ENCODE measurements at regions not wholly inside any gene's neighbourhood (a gene's known extent, or its start where the extent isn't known, plus 50 kb on each side); places are given as distances from the start of the nearest gene placed in this dataset.

- no peaks in the 10 kb centered on the region for H3K27me3 ChIP-seq (ENCODE audit: control insufficient read depth in 1 of 2, insufficient read depth in 2 of 2, low read length in 2 of 2)
- no peaks in the 10 kb centered on the region for H3K4me1 ChIP-seq (ENCODE audit: control insufficient read depth in 2 of 2, insufficient read depth in 2 of 2, low read length in 1 of 2)
- WGBS, 2 donors = 81 to 91% methylated on average over 3 of the region's 3 CpGs
- no peak overlapping the region for H3K27ac ChIP-seq (ENCODE audit: low read depth in 2 of 2, low read length in 1 of 2)
- no peaks in the 10 kb centered on the region for H3K9me3 ChIP-seq (ENCODE audit: control insufficient read depth in 2 of 2, insufficient read depth in 1 of 2, low read depth in 1 of 2, low read length in 1 of 2)
- H3K4me3 ChIP-seq (ENCODE audit: low read depth in 1 of 2, low read length in 2 of 2) = no peak overlapping the region
- H3K36me3 ChIP-seq (ENCODE audit: control insufficient read depth in 2 of 2, insufficient read depth in 2 of 2, low read length in 1 of 2) = no peaks in the 10 kb centered on the region
Observed at GRCh38 chr6:40929176-40929575, 109.8 kb downstream of the UNC5CL start.

- no peaks in the 10 kb centered on the region for H3K4me1 ChIP-seq (ENCODE audit: control insufficient read depth in 2 of 2, insufficient read depth in 2 of 2, low read length in 1 of 2)
- H3K27me3 ChIP-seq (ENCODE audit: control insufficient read depth in 1 of 2, insufficient read depth in 2 of 2, low read length in 2 of 2) = no peaks in the 10 kb centered on the region
- no peaks in the 10 kb centered on the region for H3K9me3 ChIP-seq (ENCODE audit: control insufficient read depth in 2 of 2, insufficient read depth in 1 of 2, low read depth in 1 of 2, low read length in 1 of 2)
- H3K27ac ChIP-seq (ENCODE audit: low read depth in 2 of 2, low read length in 1 of 2) = no peak overlapping the region
- 91 to 94% methylated on average over 3 of the region's 3 CpGs for WGBS, 2 donors
- no peak overlapping the region for H3K4me3 ChIP-seq (ENCODE audit: low read depth in 1 of 2, low read length in 2 of 2)
- no peaks in the 10 kb centered on the region for H3K36me3 ChIP-seq (ENCODE audit: control insufficient read depth in 2 of 2, insufficient read depth in 2 of 2, low read length in 1 of 2)
Observed at GRCh38 chr6:40928763-40929162, 110.3 kb downstream of the UNC5CL start.

GRCh38 chr6:40928307-40928706 is 110.7 kb downstream of the UNC5CL start:
- WGBS, 2 donors = 82 to 100% methylated on average over 1 of the region's 1 CpG
- Histone ChIP-seq H3K4me3 (ENCODE audit: low read depth in 1 of 2, low read length in 2 of 2) (no peak overlapping the region), H3K9me3 (ENCODE audit: control insufficient read depth in 2 of 2, insufficient read depth in 1 of 2, low read depth in 1 of 2, low read length in 1 of 2) (no peaks in the 10 kb centered on the region)

GRCh38 chr6:40925341-40925740 is 113.7 kb downstream of the UNC5CL start:
- H3K4me3 ChIP-seq (ENCODE audit: low read depth in 1 of 2, low read length in 2 of 2) = no peak overlapping the region
- H3K27ac ChIP-seq (ENCODE audit: low read depth in 2 of 2, low read length in 1 of 2) = no peak overlapping the region
- no peaks in the 10 kb centered on the region for H3K36me3 ChIP-seq (ENCODE audit: control insufficient read depth in 2 of 2, insufficient read depth in 2 of 2, low read length in 1 of 2)
- WGBS, 2 donors = 76 to 79% methylated on average over 1 of the region's 1 CpG
- H3K9me3 ChIP-seq (ENCODE audit: control insufficient read depth in 2 of 2, insufficient read depth in 1 of 2, low read depth in 1 of 2, low read length in 1 of 2) = no peaks in the 10 kb centered on the region
- H3K4me1 ChIP-seq (ENCODE audit: control insufficient read depth in 2 of 2, insufficient read depth in 2 of 2, low read length in 1 of 2) = no peaks in the 10 kb centered on the region
- H3K27me3 ChIP-seq (ENCODE audit: control insufficient read depth in 1 of 2, insufficient read depth in 2 of 2, low read length in 2 of 2) = no peaks in the 10 kb centered on the region

More at GRCh38 chr6:40928307-40928706, 110.7 kb downstream of the UNC5CL start:
- no peaks in the 10 kb centered on the region for H3K4me1 ChIP-seq (ENCODE audit: control insufficient read depth in 2 of 2, insufficient read depth in 2 of 2, low read length in 1 of 2)
- H3K36me3 ChIP-seq (ENCODE audit: control insufficient read depth in 2 of 2, insufficient read depth in 2 of 2, low read length in 1 of 2) = no peaks in the 10 kb centered on the region
- H3K27me3 ChIP-seq (ENCODE audit: control insufficient read depth in 1 of 2, insufficient read depth in 2 of 2, low read length in 2 of 2) = no peaks in the 10 kb centered on the region
- no peak overlapping the region for H3K27ac ChIP-seq (ENCODE audit: low read depth in 2 of 2, low read length in 1 of 2)

- Histone ChIP-seq H3K4me1 (ENCODE audit: control insufficient read depth in 2 of 2, insufficient read depth in 2 of 2, low read length in 1 of 2) (no peaks in the 10 kb centered on the region), H3K9me3 (ENCODE audit: control insufficient read depth in 2 of 2, insufficient read depth in 1 of 2, low read depth in 1 of 2, low read length in 1 of 2) (no peaks in the 10 kb centered on the region), H3K27ac (ENCODE audit: low read depth in 2 of 2, low read length in 1 of 2) (no peak overlapping the region), H3K27me3 (ENCODE audit: control insufficient read depth in 1 of 2, insufficient read depth in 2 of 2, low read length in 2 of 2) (no peaks in the 10 kb centered on the region), H3K36me3 (ENCODE audit: control insufficient read depth in 2 of 2, insufficient read depth in 2 of 2, low read length in 1 of 2) (no peaks in the 10 kb centered on the region), H3K4me3 (ENCODE audit: low read depth in 1 of 2, low read length in 2 of 2) (no peak overlapping the region)
- 86 to 91% methylated on average over 7 of the region's 7 CpGs for WGBS, 2 donors
Observed at GRCh38 chr6:40924839-40925238, 114.2 kb downstream of the UNC5CL start.

GRCh38 chr6:40923880-40924279 is 115.1 kb downstream of the UNC5CL start:
- H3K27ac ChIP-seq (ENCODE audit: low read depth in 2 of 2, low read length in 1 of 2) = no peak overlapping the region
- H3K9me3 ChIP-seq (ENCODE audit: control insufficient read depth in 2 of 2, insufficient read depth in 1 of 2, low read depth in 1 of 2, low read length in 1 of 2) = no peaks in the 10 kb centered on the region
- no peak overlapping the region for H3K4me3 ChIP-seq (ENCODE audit: low read depth in 1 of 2, low read length in 2 of 2)
- 84 to 85% methylated on average over 2 of the region's 2 CpGs for WGBS, 2 donors
- H3K4me1 ChIP-seq (ENCODE audit: control insufficient read depth in 2 of 2, insufficient read depth in 2 of 2, low read length in 1 of 2) = no peaks in the 10 kb centered on the region
- no peaks in the 10 kb centered on the region for H3K36me3 ChIP-seq (ENCODE audit: control insufficient read depth in 2 of 2, insufficient read depth in 2 of 2, low read length in 1 of 2)
- no peaks in the 10 kb centered on the region for H3K27me3 ChIP-seq (ENCODE audit: control insufficient read depth in 1 of 2, insufficient read depth in 2 of 2, low read length in 2 of 2)

- H3K9me3 ChIP-seq (ENCODE audit: control insufficient read depth in 2 of 2, insufficient read depth in 1 of 2, low read depth in 1 of 2, low read length in 1 of 2) = no peaks in the 10 kb centered on the region
- H3K4me3 ChIP-seq (ENCODE audit: low read depth in 1 of 2, low read length in 2 of 2) = no peak overlapping the region
- H3K27me3 ChIP-seq (ENCODE audit: control insufficient read depth in 1 of 2, insufficient read depth in 2 of 2, low read length in 2 of 2) = no peaks in the 10 kb centered on the region
- H3K27ac ChIP-seq (ENCODE audit: low read depth in 2 of 2, low read length in 1 of 2) = no peak overlapping the region
- WGBS, 2 donors = 92 to 94% methylated on average over 4 of the region's 4 CpGs
- no peaks in the 10 kb centered on the region for H3K36me3 ChIP-seq (ENCODE audit: control insufficient read depth in 2 of 2, insufficient read depth in 2 of 2, low read length in 1 of 2)
- H3K4me1 ChIP-seq (ENCODE audit: control insufficient read depth in 2 of 2, insufficient read depth in 2 of 2, low read length in 1 of 2) = no peaks in the 10 kb centered on the region
Observed at GRCh38 chr6:40923326-40923725, 115.7 kb downstream of the UNC5CL start.

- Histone ChIP-seq H3K4me1 (ENCODE audit: control insufficient read depth in 2 of 2, insufficient read depth in 2 of 2, low read length in 1 of 2) (no peaks in the 10 kb centered on the region), H3K4me3 (ENCODE audit: low read depth in 1 of 2, low read length in 2 of 2) (no peak overlapping the region), H3K9me3 (ENCODE audit: control insufficient read depth in 2 of 2, insufficient read depth in 1 of 2, low read depth in 1 of 2, low read length in 1 of 2) (no peaks in the 10 kb centered on the region), H3K36me3 (ENCODE audit: control insufficient read depth in 2 of 2, insufficient read depth in 2 of 2, low read length in 1 of 2) (no peaks in the 10 kb centered on the region), H3K27me3 (ENCODE audit: control insufficient read depth in 1 of 2, insufficient read depth in 2 of 2, low read length in 2 of 2) (no peaks in the 10 kb centered on the region), H3K27ac (ENCODE audit: low read depth in 2 of 2, low read length in 1 of 2) (no peak overlapping the region)
- 80 to 84% methylated on average over 2 of the region's 2 CpGs for WGBS, 2 donors
Observed at GRCh38 chr6:40922281-40922680, 116.7 kb downstream of the UNC5CL start.

GRCh38 chr6:40918040-40918651 is 120.9 kb downstream of the UNC5CL start:
- 69 to 74% methylated on average over 5 of the region's 5 CpGs for WGBS, 2 donors
- H3K4me1 ChIP-seq (ENCODE audit: control insufficient read depth in 2 of 2, insufficient read depth in 2 of 2, low read length in 1 of 2) = no peaks in the 10 kb centered on the region

GRCh38 chr6:40917603-40918002 is 121.4 kb downstream of the UNC5CL start:
- no peaks in the 10 kb centered on the region for H3K36me3 ChIP-seq (ENCODE audit: control insufficient read depth in 2 of 2, insufficient read depth in 2 of 2, low read length in 1 of 2)
- 86 to 89% methylated on average over 3 of the region's 3 CpGs for WGBS, 2 donors
- H3K9me3 ChIP-seq (ENCODE audit: control insufficient read depth in 2 of 2, insufficient read depth in 1 of 2, low read depth in 1 of 2, low read length in 1 of 2) = no peaks in the 10 kb centered on the region
- H3K27ac ChIP-seq (ENCODE audit: low read depth in 2 of 2, low read length in 1 of 2) = no peak overlapping the region
- no peak overlapping the region for H3K4me3 ChIP-seq (ENCODE audit: low read depth in 1 of 2, low read length in 2 of 2)
- H3K4me1 ChIP-seq (ENCODE audit: control insufficient read depth in 2 of 2, insufficient read depth in 2 of 2, low read length in 1 of 2) = no peaks in the 10 kb centered on the region
- no peaks in the 10 kb centered on the region for H3K27me3 ChIP-seq (ENCODE audit: control insufficient read depth in 1 of 2, insufficient read depth in 2 of 2, low read length in 2 of 2)

More at GRCh38 chr6:40918040-40918651, 120.9 kb downstream of the UNC5CL start:
- Histone ChIP-seq H3K9me3 (ENCODE audit: control insufficient read depth in 2 of 2, insufficient read depth in 1 of 2, low read depth in 1 of 2, low read length in 1 of 2) (no peaks in the 10 kb centered on the region), H3K27ac (ENCODE audit: low read depth in 2 of 2, low read length in 1 of 2) (no peak overlapping the region), H3K4me3 (ENCODE audit: low read depth in 1 of 2, low read length in 2 of 2) (no peak overlapping the region), H3K27me3 (ENCODE audit: control insufficient read depth in 1 of 2, insufficient read depth in 2 of 2, low read length in 2 of 2) (no peaks in the 10 kb centered on the region), H3K36me3 (ENCODE audit: control insufficient read depth in 2 of 2, insufficient read depth in 2 of 2, low read length in 1 of 2) (no peaks in the 10 kb centered on the region)
